ENCODE measurements at regions not wholly inside any gene's neighbourhood (a gene's known extent, or its start where the extent isn't known, plus 50 kb on each side); places are given as distances from the start of the nearest gene placed in this dataset.

DNA sequence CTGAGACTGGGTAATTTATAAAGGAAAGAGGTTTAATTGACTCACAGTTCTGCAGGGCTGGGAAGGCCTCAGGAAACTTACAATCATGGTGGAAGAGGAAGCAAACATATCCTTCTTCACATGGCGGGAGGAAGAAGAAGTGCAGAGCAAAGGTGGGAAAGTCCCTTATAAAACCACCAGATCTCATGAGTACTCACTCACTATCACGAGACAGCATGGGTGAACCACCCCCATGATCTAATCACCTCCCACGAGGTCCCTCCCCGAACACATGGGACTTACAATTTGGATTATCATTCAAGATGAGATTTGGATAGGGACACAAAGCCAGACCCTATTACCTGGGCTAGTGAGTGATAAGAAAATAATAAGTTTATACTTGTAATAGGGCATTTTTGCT, 70.6 kb upstream of the HS3ST2 start:
- intact Hi-C loops (cut with DNase I), result no loop called here
- 63 to 75% methylated on average over 4 of the region's 4 CpGs for WGBS, 2 donors
- no peak for DNase-seq
- no peaks in the 10 kb centered on the region for H3K27me3 ChIP-seq
- no peak overlapping the region for H3K4me3 ChIP-seq
- H3K9me3 ChIP-seq, result no peaks in the 10 kb centered on the region
- TF ChIP-seq POLR2A (IDR thresholded peaks at IDR 0.05), result no peak
- TF ChIP-seq POLR2AphosphoS5 (IDR thresholded peaks at IDR 0.05), result no peak
- no peak for TF ChIP-seq EP300 (IDR thresholded peaks at IDR 0.05)
- no peak for TF ChIP-seq CTCF (IDR thresholded peaks at IDR 0.05)
- H3K36me3 ChIP-seq, result no peaks in the 10 kb centered on the region
- no peak overlapping the region for H3K27ac ChIP-seq
- H3K4me1 ChIP-seq, result peaks cover 0 to 6% (median 2%) of the 10 kb centered on the region in 4 donors

DNA sequence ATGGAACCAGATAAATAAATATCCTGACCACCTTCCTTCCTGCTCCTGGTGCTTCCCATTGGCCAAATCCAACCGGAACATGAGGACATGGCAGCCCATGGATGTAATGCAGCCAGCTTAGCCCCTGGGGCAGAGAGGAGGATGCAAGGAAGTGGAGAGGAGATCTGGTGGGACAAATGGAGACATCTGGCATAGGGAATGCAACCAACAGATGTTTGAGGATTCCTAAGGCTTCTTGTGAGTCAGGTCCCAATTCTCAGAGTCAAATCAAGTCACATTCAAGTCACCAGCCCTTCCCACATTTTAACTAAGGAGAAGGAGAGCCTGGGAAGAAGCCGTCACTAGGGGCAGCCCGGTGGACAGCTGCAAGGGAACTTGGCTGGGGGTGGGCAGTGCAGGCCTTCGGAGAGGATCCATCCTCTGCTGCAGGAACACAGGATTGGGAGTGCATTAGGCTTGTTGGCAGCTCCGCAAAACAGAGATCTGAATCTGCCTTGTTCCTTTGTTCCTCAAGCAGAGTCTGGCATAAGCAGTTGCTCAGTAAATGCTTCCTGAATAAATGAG, 62.8 kb upstream of the HS3ST2 start:
- Histone ChIP-seq H3K4me3 (no peak overlapping the region), H3K9me3 (no peaks in the 10 kb centered on the region), H3K27me3 (no peaks in the 10 kb centered on the region), H3K36me3 (no peaks in the 10 kb centered on the region), H3K4me1 (no peaks in the 10 kb centered on the region), H3K27ac (no peak overlapping the region)
- 66 to 70% methylated on average over 5 of the region's 5 CpGs for WGBS, 2 donors
- DNase-seq, result no peak
- TF ChIP-seq POLR2A (IDR thresholded peaks at IDR 0.05) (no peak), CTCF (IDR thresholded peaks at IDR 0.05) (no peak), POLR2AphosphoS5 (IDR thresholded peaks at IDR 0.05) (no peak), EP300 (IDR thresholded peaks at IDR 0.05) (no peak)
- intact Hi-C loops (cut with DNase I), result no loop called here

GRCh38 chr16:22751685-22752084, 62.3 kb upstream of the HS3ST2 start:
- H3K4me1 ChIP-seq, result no peaks in the 10 kb centered on the region
- WGBS, 2 donors, result 74 to 84% methylated on average over 2 of the region's 2 CpGs
- H3K4me3 ChIP-seq, result no peak overlapping the region
- no peaks in the 10 kb centered on the region for H3K27me3 ChIP-seq
- DNase-seq, result no peak
- H3K27ac ChIP-seq, result no peak overlapping the region
- no peaks in the 10 kb centered on the region for H3K9me3 ChIP-seq
- no peaks in the 10 kb centered on the region for H3K36me3 ChIP-seq
- intact Hi-C loops (cut with DNase I), result no loop called here
- TF ChIP-seq CTCF (IDR thresholded peaks at IDR 0.05) (no peak), EP300 (IDR thresholded peaks at IDR 0.05) (no peak), POLR2A (IDR thresholded peaks at IDR 0.05) (no peak), POLR2AphosphoS5 (IDR thresholded peaks at IDR 0.05) (no peak)

GRCh38 chr16:22753451-22753850, 60.5 kb upstream of the HS3ST2 start:
- Histone ChIP-seq H3K27me3 (no peaks in the 10 kb centered on the region), H3K9me3 (no peaks in the 10 kb centered on the region), H3K4me3 (no peak overlapping the region), H3K36me3 (no peaks in the 10 kb centered on the region), H3K4me1 (no peaks in the 10 kb centered on the region), H3K27ac (no peak overlapping the region)
- TF ChIP-seq CTCF (IDR thresholded peaks at IDR 0.05) (no peak), POLR2AphosphoS5 (IDR thresholded peaks at IDR 0.05) (no peak), EP300 (IDR thresholded peaks at IDR 0.05) (no peak), POLR2A (IDR thresholded peaks at IDR 0.05) (no peak)
- intact Hi-C loops (cut with DNase I), result no loop called here
- 58 to 66% methylated on average over 2 of the region's 2 CpGs for WGBS, 2 donors
- no peak for DNase-seq

- no peak for DNase-seq
- 79 to 83% methylated on average over 4 of the region's 4 CpGs for WGBS, 2 donors
- no peaks in the 10 kb centered on the region for H3K9me3 ChIP-seq
- H3K27me3 ChIP-seq, result no peaks in the 10 kb centered on the region
- TF ChIP-seq POLR2A (IDR thresholded peaks at IDR 0.05) (no peak), EP300 (IDR thresholded peaks at IDR 0.05) (no peak), CTCF (IDR thresholded peaks at IDR 0.05) (no peak), POLR2AphosphoS5 (IDR thresholded peaks at IDR 0.05) (no peak)
- H3K4me1 ChIP-seq, result no peaks in the 10 kb centered on the region
- no peaks in the 10 kb centered on the region for H3K36me3 ChIP-seq
- no peak overlapping the region for H3K4me3 ChIP-seq
- H3K27ac ChIP-seq, result no peak overlapping the region
- intact Hi-C loops (cut with DNase I), result no loop called here
Observed at GRCh38 chr16:22754577-22754976, 59.4 kb upstream of the HS3ST2 start.

All from sigmoid colon (tissue), 6 donors.